A549 (cell line): ENCODE measurements at regions not wholly inside any gene's neighbourhood (a gene's known extent, or its start where the extent isn't known, plus 50 kb on each side); places are given as distances from the start of the nearest gene placed in this dataset.

ENCODE experiments used
- CTCF ChIP-seq: fragments of >200 bp; sonication (Bioruptor Twin); formaldehyde crosslinking; IDR thresholded peaks from 3 replicates; pipeline ENCODE4 v1.5.1; 2016
- ELK1 ChIP-seq: fragments of 150-350 bp; IDR thresholded peaks from 2 replicates; pipeline ENCODE4 v1.6.1; 2014; ENCODE audit warnings: low read depth, mild to moderate bottlenecking, low read length
- HDAC2 ChIP-seq: fragments of 200-600 bp; sonication (generic); IDR thresholded peaks from 2 replicates; pipeline ENCODE4 v1.6.1; 2016
- HMGXB4 ChIP-seq: fragments of 250-450 bp; sonication (Bioruptor Pico); IDR thresholded peaks from 2 replicates; pipeline ENCODE4 v1.5.0; 2021; ENCODE audit warnings: mild to moderate bottlenecking, moderate library complexity, borderline replicate concordance
- JUNB ChIP-seq: fragments of >200 bp; sonication (Bioruptor Twin); formaldehyde crosslinking; IDR thresholded peaks from 2 replicates; pipeline ENCODE4 v1.6.1; 2016
- MAX ChIP-seq: IDR thresholded peaks from 2 replicates; pipeline ENCODE4 v1.6.1; 2012
- MAZ ChIP-seq: fragments of 150-350 bp; IDR thresholded peaks from 2 replicates; pipeline ENCODE4 v1.6.1; 2014; ENCODE audit warnings: antibody characterized with exemption, low read depth, low read length, borderline replicate concordance
- POLR2A ChIP-seq: IDR thresholded peaks from 2 replicates; pipeline ENCODE4 v1.6.1; 2012; ENCODE audit warnings: mild to moderate bottlenecking, low read length
- REST ChIP-seq: fragments of 200-600 bp; sonication (generic); IDR thresholded peaks from 2 replicates; pipeline ENCODE4 v1.6.1; 2016; ENCODE audit warnings: antibody characterized with exemption, mild to moderate bottlenecking, moderate library complexity

- TF ChIP-seq REST (no peak), HMGXB4 (CRISPR knock-in tag) (no peak), CTCF (no peak), ELK1 (no peak), POLR2A (no peak), MAX (no peak), MAZ (no peak), HDAC2 (no peak), JUNB (no peak)
Observed at GRCh38 chr15:47985568-47985967, 135.2 kb upstream of the SLC24A5 start.
